Keratinocyte (primary cell): ENCODE measurements at regions not wholly inside any gene's neighbourhood (a gene's known extent, or its start where the extent isn't known, plus 50 kb on each side); places are given as distances from the start of the nearest gene placed in this dataset.

Experiments
- EZH2 ChIP-seq: IDR thresholded peaks from one replicate; pipeline ENCODE4 v1.6.1; 2012; ENCODE audit warnings: inconsistent platforms, mild to moderate bottlenecking, low read length, moderate library complexity
- TF ChIP-seq, protein P1 (sequence below), 3 experiments: IDR thresholded peaks in 1 of 3; conservative IDR thresholded peaks in 1 of 3; optimal IDR thresholded peaks in 1 of 3; 2 replicates in 2 of 3; 3 replicates in 1 of 3; pipeline versions ENCODE3 to v1.5.1; 2011; ENCODE audit warnings: low read length in 3 of 3, mild to moderate bottlenecking in 3 of 3, moderate library complexity in 2 of 3, control low read depth in 1 of 3, inconsistent platforms in 1 of 3; ENCODE audit not compliant: insufficient read depth in 2 of 3; ENCODE audit errors: extremely low read depth in 1 of 3

DNA sequence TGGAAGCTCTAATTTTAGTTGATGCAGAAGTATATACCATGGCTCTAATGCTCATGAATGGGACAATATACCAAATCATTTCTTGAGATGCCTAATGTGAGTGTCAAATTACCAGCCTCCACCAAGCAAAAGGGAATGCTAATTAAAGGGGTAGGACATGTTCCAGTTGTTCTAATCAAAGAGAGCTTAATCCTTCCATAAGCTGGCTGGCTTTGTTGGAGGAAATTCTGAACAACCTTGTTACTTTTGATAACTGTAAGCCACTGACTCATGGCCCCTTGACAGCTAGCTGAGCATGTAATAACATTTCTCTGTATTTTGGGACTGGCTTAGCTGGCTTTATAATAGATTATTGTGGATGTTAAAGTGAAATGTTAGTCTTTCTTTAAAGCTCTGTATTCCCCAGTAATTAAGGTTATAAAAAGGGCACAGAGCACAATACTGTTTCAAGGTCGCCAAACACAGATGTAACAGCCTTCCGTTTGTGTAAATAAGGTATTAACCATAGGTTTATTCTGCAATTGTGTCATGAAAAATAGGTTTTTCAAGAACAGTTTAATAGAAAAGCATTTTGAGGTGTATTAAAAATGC, 1194.0 kb downstream of the PCDH9 start:
- no peak for TF ChIP-seq EZH2
- TF ChIP-seq, protein P1, sequence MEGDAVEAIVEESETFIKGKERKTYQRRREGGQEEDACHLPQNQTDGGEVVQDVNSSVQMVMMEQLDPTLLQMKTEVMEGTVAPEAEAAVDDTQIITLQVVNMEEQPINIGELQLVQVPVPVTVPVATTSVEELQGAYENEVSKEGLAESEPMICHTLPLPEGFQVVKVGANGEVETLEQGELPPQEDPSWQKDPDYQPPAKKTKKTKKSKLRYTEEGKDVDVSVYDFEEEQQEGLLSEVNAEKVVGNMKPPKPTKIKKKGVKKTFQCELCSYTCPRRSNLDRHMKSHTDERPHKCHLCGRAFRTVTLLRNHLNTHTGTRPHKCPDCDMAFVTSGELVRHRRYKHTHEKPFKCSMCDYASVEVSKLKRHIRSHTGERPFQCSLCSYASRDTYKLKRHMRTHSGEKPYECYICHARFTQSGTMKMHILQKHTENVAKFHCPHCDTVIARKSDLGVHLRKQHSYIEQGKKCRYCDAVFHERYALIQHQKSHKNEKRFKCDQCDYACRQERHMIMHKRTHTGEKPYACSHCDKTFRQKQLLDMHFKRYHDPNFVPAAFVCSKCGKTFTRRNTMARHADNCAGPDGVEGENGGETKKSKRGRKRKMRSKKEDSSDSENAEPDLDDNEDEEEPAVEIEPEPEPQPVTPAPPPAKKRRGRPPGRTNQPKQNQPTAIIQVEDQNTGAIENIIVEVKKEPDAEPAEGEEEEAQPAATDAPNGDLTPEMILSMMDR (optimal IDR thresholded peaks at IDR 0.05 in 1 of 3, IDR thresholded peaks at IDR 0.05 in 1 of 3, conservative IDR thresholded peaks at IDR 0.05 in 1 of 3; ENCODE audit: extremely low read depth in 1 of 3, insufficient read depth in 2 of 3, low read length in 3 of 3) = no peak
